ENCODE measurements at regions not wholly inside any gene's neighbourhood (a gene's known extent, or its start where the extent isn't known, plus 50 kb on each side); places are given as distances from the start of the nearest gene placed in this dataset.

GRCh38 chr11:42502151-42502550 is 809.6 kb upstream of the API5 start:
- no peak for DNase-seq
- H3K9me3 ChIP-seq (ENCODE audit: severe bottlenecking), result no peaks in the 10 kb centered on the region
- no peak overlapping the region for H3K27ac ChIP-seq
- no peaks in the 10 kb centered on the region for H3K36me3 ChIP-seq
- H3K4me3 ChIP-seq (ENCODE audit: low read depth, low read length), result no peak overlapping the region
- no peak for TF ChIP-seq CTCF (IDR thresholded peaks at IDR 0.05; ENCODE audit: low read depth, low read length)
- H3K27me3 ChIP-seq (ENCODE audit: insufficient read depth, low read depth, severe bottlenecking), result no peaks in the 10 kb centered on the region

GRCh38 chr11:42521994-42522393 is 789.8 kb upstream of the API5 start:
- H3K27me3 ChIP-seq (ENCODE audit: insufficient read depth, low read depth, severe bottlenecking), result peaks cover 32% of the 10 kb centered on the region
- TF ChIP-seq CTCF (IDR thresholded peaks at IDR 0.05; ENCODE audit: low read depth, low read length), result no peak
- H3K36me3 ChIP-seq, result no peaks in the 10 kb centered on the region
- H3K9me3 ChIP-seq (ENCODE audit: severe bottlenecking), result no peaks in the 10 kb centered on the region
- DNase-seq, result no peak
- H3K27ac ChIP-seq, result no peak overlapping the region
- no peak overlapping the region for H3K4me3 ChIP-seq (ENCODE audit: low read depth, low read length)

GRCh38 chr11:42524534-42525227 is 787.1 kb upstream of the API5 start:
- no peaks in the 10 kb centered on the region for H3K9me3 ChIP-seq (ENCODE audit: severe bottlenecking)
- peak; percentile 44 for DNase-seq
- no peaks in the 10 kb centered on the region for H3K36me3 ChIP-seq
- peaks cover 33% of the 10 kb centered on the region for H3K27me3 ChIP-seq (ENCODE audit: insufficient read depth, low read depth, severe bottlenecking)
- H3K27ac ChIP-seq, result no peak overlapping the region
- TF ChIP-seq CTCF (IDR thresholded peaks at IDR 0.05; ENCODE audit: low read depth, low read length), result peak; percentile 82
- H3K4me3 ChIP-seq (ENCODE audit: low read depth, low read length), result no peak overlapping the region

GRCh38 chr11:42526426-42526825 is 785.4 kb upstream of the API5 start:
- H3K36me3 ChIP-seq, result no peaks in the 10 kb centered on the region
- no peaks in the 10 kb centered on the region for H3K9me3 ChIP-seq (ENCODE audit: severe bottlenecking)
- no peak for DNase-seq
- H3K27ac ChIP-seq, result no peak overlapping the region
- TF ChIP-seq CTCF (IDR thresholded peaks at IDR 0.05; ENCODE audit: low read depth, low read length), result no peak
- peaks cover 40% of the 10 kb centered on the region for H3K27me3 ChIP-seq (ENCODE audit: insufficient read depth, low read depth, severe bottlenecking)
- no peak overlapping the region for H3K4me3 ChIP-seq (ENCODE audit: low read depth, low read length)

- no peaks in the 10 kb centered on the region for H3K9me3 ChIP-seq (ENCODE audit: severe bottlenecking)
- H3K27me3 ChIP-seq (ENCODE audit: insufficient read depth, low read depth, severe bottlenecking), result peaks cover 39% of the 10 kb centered on the region
- no peak overlapping the region for H3K4me3 ChIP-seq (ENCODE audit: low read depth, low read length)
- no peak for DNase-seq
- no peaks in the 10 kb centered on the region for H3K36me3 ChIP-seq
- H3K27ac ChIP-seq, result no peak overlapping the region
- TF ChIP-seq CTCF (IDR thresholded peaks at IDR 0.05; ENCODE audit: low read depth, low read length), result no peak
Observed at GRCh38 chr11:42528471-42528870, 783.3 kb upstream of the API5 start.

- H3K36me3 ChIP-seq, result no peaks in the 10 kb centered on the region
- no peak overlapping the region for H3K27ac ChIP-seq
- no peak for DNase-seq
- peaks cover 36% of the 10 kb centered on the region for H3K27me3 ChIP-seq (ENCODE audit: insufficient read depth, low read depth, severe bottlenecking)
- no peak for TF ChIP-seq CTCF (IDR thresholded peaks at IDR 0.05; ENCODE audit: low read depth, low read length)
- H3K4me3 ChIP-seq (ENCODE audit: low read depth, low read length), result no peak overlapping the region
- no peaks in the 10 kb centered on the region for H3K9me3 ChIP-seq (ENCODE audit: severe bottlenecking)
Observed at GRCh38 chr11:42528911-42529310, 782.9 kb upstream of the API5 start.
